ENCODE measurements at regions not wholly inside any gene's neighbourhood (a gene's known extent, or its start where the extent isn't known, plus 50 kb on each side); places are given as distances from the start of the nearest gene placed in this dataset.

DNA sequence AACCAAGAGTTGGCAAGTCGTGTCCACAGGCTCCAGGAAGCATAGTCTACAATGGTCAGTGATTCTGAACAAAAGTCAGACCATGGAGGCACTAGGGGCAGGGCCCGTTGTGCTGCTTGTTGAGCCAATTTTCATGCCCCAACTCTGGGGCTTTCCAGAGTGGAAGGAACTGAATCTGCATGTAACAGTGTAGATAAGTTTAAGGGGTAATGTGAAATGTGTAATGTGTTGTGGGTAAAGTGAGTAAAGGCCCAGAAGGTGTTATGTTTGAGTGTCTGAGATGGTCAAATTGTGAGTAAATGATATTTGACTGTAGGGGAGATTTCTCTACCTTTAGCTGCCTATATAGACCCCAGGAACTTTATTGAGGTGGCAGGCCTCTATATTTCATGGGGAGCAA, 1336.5 kb upstream of the SLC39A10 start:
- H3K79me2 ChIP-seq (ENCODE audit: control insufficient read depth in 1 of 2, insufficient read depth in 2 of 2, low read length in 2 of 2), result no peaks in the 10 kb centered on the region
- no peak overlapping the region for H2AK5ac ChIP-seq (ENCODE audit: low read depth, low read length)
- no peak for DNase-seq (ENCODE audit: low read depth in 1 of 2, low spot score in 2 of 2)
- H4K5ac ChIP-seq (ENCODE audit: insufficient read length, low read depth, low read length), result no peak overlapping the region
- no peak overlapping the region for H3K27ac ChIP-seq (ENCODE audit: low read depth, low read length)
- no peak overlapping the region for H2BK120ac ChIP-seq (replicated peaks; ENCODE audit: low read depth, low read length)
- no peak overlapping the region for H3K14ac ChIP-seq (ENCODE audit: insufficient read length)
- no peak for FAIRE-seq
- H2AFZ ChIP-seq (ENCODE audit: low read length), result no peak overlapping the region
- H4K8ac ChIP-seq (ENCODE audit: extremely low read depth, insufficient read depth, low read length), result no peak overlapping the region
- no peak overlapping the region for H4K91ac ChIP-seq (replicated peaks; ENCODE audit: insufficient read length, low read length)
- H3K56ac ChIP-seq (replicated peaks; ENCODE audit: insufficient read length, low read depth, low read length), result no peak overlapping the region
- peaks cover 0 to 1% (median 0%) of the 10 kb centered on the region in 4 experiments; a peak in 1 of 7 replicates for H3K27me3 ChIP-seq (replicated peaks in 1 of 4; ENCODE audit: control insufficient read depth in 3 of 4, extremely low read depth in 1 of 4, insufficient read depth in 3 of 4, low read length in 3 of 4)
- H2BK5ac ChIP-seq (ENCODE audit: low read depth, low read length), result no peak overlapping the region
- no peaks in the 10 kb centered on the region for H3K23me2 ChIP-seq (ENCODE audit: low read depth, low read length)
- H2BK12ac ChIP-seq (ENCODE audit: low read depth, low read length), result no peak overlapping the region
- H3K4me3 ChIP-seq (ENCODE audit: extremely low read depth in 1 of 4, insufficient read depth in 2 of 4, low read depth in 3 of 4, low read length in 4 of 4), result no peak overlapping the region
- 84% methylated on average over 2 of the region's 2 CpGs; no CpG with 5 or more reads in 1 of the 2 experiments for WGBS, 2 experiments (ENCODE audit: extremely low coverage in 1 of 2, insufficient coverage in 1 of 2, insufficient read length in 1 of 2, insufficient replicate concordance in 2 of 2, low coverage in 1 of 2, low lambda C conversion rate in 2 of 2, missing lambda C conversion rate in 1 of 2)
- H3K23ac ChIP-seq (ENCODE audit: insufficient read length), result no peak overlapping the region
- H2BK20ac ChIP-seq (ENCODE audit: low read length), result no peak overlapping the region
- H3K18ac ChIP-seq (ENCODE audit: extremely low read depth, low read length), result no peak overlapping the region
- no peak overlapping the region for H3K4me2 ChIP-seq (ENCODE audit: insufficient read depth in 1 of 2, low read depth in 2 of 2, low read length in 2 of 2)
- no peak overlapping the region for H2BK15ac ChIP-seq (ENCODE audit: low read length)
- POLR2A ChIA-PET (ENCODE audit: partially characterized antibody), result no interaction called here
- no peaks in the 10 kb centered on the region for H3K36me3 ChIP-seq (ENCODE audit: control insufficient read depth in 2 of 4, insufficient read depth in 4 of 4, low read length in 3 of 4)
- H3K4me1 ChIP-seq (replicated peaks in 1 of 4; ENCODE audit: control insufficient read depth in 3 of 4, insufficient read depth in 4 of 4, low read length in 3 of 4), result no peaks in the 10 kb centered on the region
- H3K4ac ChIP-seq (replicated peaks; ENCODE audit: insufficient read length, low read depth, low read length), result no peak overlapping the region
- H3K9me3 ChIP-seq (ENCODE audit: insufficient read depth in 2 of 2, low read depth in 1 of 2, low read length in 1 of 2), result no peaks in the 10 kb centered on the region
- H4K20me1 ChIP-seq (replicated peaks in 1 of 2; ENCODE audit: control insufficient read depth in 1 of 2, insufficient read depth in 2 of 2, low read length in 2 of 2), result no peaks in the 10 kb centered on the region
- no peak overlapping the region for H3K9ac ChIP-seq (replicated peaks in 1 of 4; ENCODE audit: extremely low read depth in 1 of 4, low read depth in 3 of 4, low read length in 3 of 4)
- no peaks in the 10 kb centered on the region for H3K79me1 ChIP-seq (ENCODE audit: low read depth, low read length)
- CTCF ChIA-PET (ENCODE audit: partially characterized antibody), result interaction anchor here (1.7 kb wide), 1 partner anchor 27 kb away, joined by 6 read pairs; no protein-coding TSS in a partner anchor
- no peak for TF ChIP-seq CBX8 (IDR thresholded peaks at IDR 0.05; ENCODE audit: borderline replicate concordance, low read depth, low read length)
- TF ChIP-seq NANOG (IDR thresholded peaks at IDR 0.05; ENCODE audit: insufficient read depth, low read depth, low read length, poor library complexity, severe bottlenecking), result no peak
- TF ChIP-seq RBBP5 (IDR thresholded peaks at IDR 0.05; ENCODE audit: borderline replicate concordance, low read depth, low read length), result no peak
- no peak for TF ChIP-seq ASH2L (IDR thresholded peaks at IDR 0.05; ENCODE audit: low read length)
- no peak for TF ChIP-seq RXRA (IDR thresholded peaks at IDR 0.05; ENCODE audit: insufficient read depth, low read depth, low read length)
- no peak for TF ChIP-seq FOSL1 (IDR thresholded peaks at IDR 0.05; ENCODE audit: insufficient read depth, low read depth, low read length)
- no peak for TF ChIP-seq CHD1 (IDR thresholded peaks at IDR 0.05; ENCODE audit: low read depth, low read length)
- TF ChIP-seq SIRT6 (IDR thresholded peaks at IDR 0.05; ENCODE audit: low read length), result no peak
- TF ChIP-seq ZNF274 (IDR thresholded peaks at IDR 0.05; ENCODE audit: borderline replicate concordance, extremely low read depth, low read length), result no peak
- TF ChIP-seq CTBP2 (IDR thresholded peaks at IDR 0.05; ENCODE audit: borderline replicate concordance, insufficient read depth, insufficient read length, low read length), result no peak
- no peak for TF ChIP-seq HDAC6 (IDR thresholded peaks at IDR 0.05; ENCODE audit: low read depth, low read length)
- no peak for TF ChIP-seq SAP30 (IDR thresholded peaks at IDR 0.05; ENCODE audit: insufficient read depth, insufficient replicate concordance, low read length)
